ENCODE measurements at regions not wholly inside any gene's neighbourhood (a gene's known extent, or its start where the extent isn't known, plus 50 kb on each side); places are given as distances from the start of the nearest gene placed in this dataset.
"Not testable (repeated sequence)": the region's sequence is repeated elsewhere in the genome, so short reads cannot be mapped to it uniquely, and the experiment has no call there.

- DNase-seq (ENCODE audit: low read depth in 2 of 3, low spot score in 1 of 3) = no peak
Measured at GRCh38 chr18:14935210-14935609, 187.2 kb downstream of the ANKRD30B start.

GRCh38 chr18:14936313-14936712, 188.3 kb downstream of the ANKRD30B start:
- no peak for DNase-seq (ENCODE audit: low read depth in 2 of 3, low spot score in 1 of 3)

- DNase-seq (ENCODE audit: low read depth in 2 of 3, low spot score in 1 of 3) = no peak
Measured at GRCh38 chr18:14937271-14937670, 189.3 kb downstream of the ANKRD30B start.

- no peak for DNase-seq (ENCODE audit: low read depth in 2 of 3, low spot score in 1 of 3)
Measured at GRCh38 chr18:14939141-14939540, 191.2 kb downstream of the ANKRD30B start.

GRCh38 chr18:14940106-14940505, 192.1 kb downstream of the ANKRD30B start:
- DNase-seq (ENCODE audit: low read depth in 2 of 3, low spot score in 1 of 3) = not testable (repeated sequence)

- DNase-seq (ENCODE audit: low read depth in 2 of 3, low spot score in 1 of 3) = no peak
Measured at GRCh38 chr18:14940735-14941134, 192.8 kb downstream of the ANKRD30B start.

GRCh38 chr18:14941256-14941655, 193.3 kb downstream of the ANKRD30B start:
- DNase-seq (ENCODE audit: low read depth in 2 of 3, low spot score in 1 of 3) = no peak

- DNase-seq (ENCODE audit: low read depth in 2 of 3, low spot score in 1 of 3) = no peak
Measured at GRCh38 chr18:14941792-14942191, 193.8 kb downstream of the ANKRD30B start.

GRCh38 chr18:14942275-14942674, 194.3 kb downstream of the ANKRD30B start:
- no peak for DNase-seq (ENCODE audit: low read depth in 2 of 3, low spot score in 1 of 3)

GRCh38 chr18:14943486-14943885, 195.5 kb downstream of the ANKRD30B start:
- DNase-seq (ENCODE audit: low read depth in 2 of 3, low spot score in 1 of 3) = no peak

- DNase-seq (ENCODE audit: low read depth in 2 of 3, low spot score in 1 of 3) = no peak
Measured at GRCh38 chr18:14943967-14944636, 196.1 kb downstream of the ANKRD30B start.

- no peak for DNase-seq (ENCODE audit: low read depth in 2 of 3, low spot score in 1 of 3)
Measured at GRCh38 chr18:14944838-14945237, 196.9 kb downstream of the ANKRD30B start.

GRCh38 chr18:14945286-14945685, 197.3 kb downstream of the ANKRD30B start:
- no peak for DNase-seq (ENCODE audit: low read depth in 2 of 3, low spot score in 1 of 3)

- DNase-seq (ENCODE audit: low read depth in 2 of 3, low spot score in 1 of 3) = no peak
Measured at GRCh38 chr18:14945984-14946383, 198.0 kb downstream of the ANKRD30B start.

- not testable (repeated sequence) for DNase-seq (ENCODE audit: low read depth in 2 of 3, low spot score in 1 of 3)
Measured at GRCh38 chr18:14946741-14947470, 198.9 kb downstream of the ANKRD30B start.

GRCh38 chr18:14947482-14948162, 199.7 kb downstream of the ANKRD30B start:
- no peak for DNase-seq (ENCODE audit: low read depth in 2 of 3, low spot score in 1 of 3)

- no peak for DNase-seq (ENCODE audit: low read depth in 2 of 3, low spot score in 1 of 3)
Measured at GRCh38 chr18:14948163-14948540, 200.2 kb downstream of the ANKRD30B start.

- DNase-seq (ENCODE audit: low read depth in 2 of 3, low spot score in 1 of 3) = no peak
Measured at GRCh38 chr18:14949800-14950664, 202.1 kb downstream of the ANKRD30B start.

GRCh38 chr18:14952444-14953077, 204.6 kb downstream of the ANKRD30B start:
- not testable (repeated sequence) for DNase-seq (ENCODE audit: low read depth in 2 of 3, low spot score in 1 of 3)

- DNase-seq (ENCODE audit: low read depth in 2 of 3, low spot score in 1 of 3) = no peak
Measured at GRCh38 chr18:14958701-14959100, 210.7 kb downstream of the ANKRD30B start.

- DNase-seq (ENCODE audit: low read depth in 2 of 3, low spot score in 1 of 3) = no peak
Measured at GRCh38 chr18:14959550-14959949, 211.6 kb downstream of the ANKRD30B start.
